ENCODE measurements at regions not wholly inside any gene's neighbourhood (a gene's known extent, or its start where the extent isn't known, plus 50 kb on each side); places are given as distances from the start of the nearest gene placed in this dataset.

DNA sequence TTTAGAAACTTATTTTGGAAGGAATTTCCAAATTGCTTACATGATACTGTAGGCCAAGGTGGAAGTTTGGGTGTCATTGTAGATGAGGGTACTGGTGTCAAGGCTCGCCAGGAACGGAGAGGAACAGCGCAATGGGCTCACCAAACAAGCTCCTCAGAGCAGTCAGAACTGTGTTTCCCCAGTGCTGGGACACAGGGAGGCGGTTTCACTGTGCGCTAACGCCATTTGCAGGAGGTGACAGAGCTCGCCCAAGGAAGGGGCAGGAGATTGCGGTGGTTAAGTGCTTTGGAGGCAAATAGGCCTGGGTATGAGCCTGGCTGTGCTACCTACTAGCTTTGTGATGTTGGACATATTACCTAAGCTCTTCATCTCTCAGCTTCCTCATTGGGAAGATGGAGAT, 57.3 kb downstream of the HHEX start:
- no peak for DNase-seq (ENCODE audit: low read depth)

DNA sequence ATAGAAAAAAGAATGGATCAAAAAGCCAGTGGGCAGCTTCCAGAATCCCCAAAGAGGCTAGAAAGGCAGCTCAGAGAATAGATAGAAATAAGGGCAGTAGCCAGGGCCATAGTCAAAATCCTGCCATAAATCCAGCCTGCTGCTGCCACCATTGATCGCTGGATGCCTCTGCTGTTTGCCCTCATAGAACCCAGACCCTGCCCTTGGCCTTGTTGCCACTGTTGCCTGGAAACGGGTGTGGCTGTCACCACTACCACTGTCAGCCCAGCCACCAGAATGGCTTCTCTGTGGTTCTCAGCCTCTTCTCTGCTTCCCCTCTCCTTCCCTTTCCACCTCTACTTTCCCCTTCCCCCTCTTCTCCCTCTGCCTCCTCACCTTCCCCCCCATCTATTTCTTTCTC, 57.8 kb downstream of the HHEX start:
- DNase-seq (ENCODE audit: low read depth) = no peak

DNA sequence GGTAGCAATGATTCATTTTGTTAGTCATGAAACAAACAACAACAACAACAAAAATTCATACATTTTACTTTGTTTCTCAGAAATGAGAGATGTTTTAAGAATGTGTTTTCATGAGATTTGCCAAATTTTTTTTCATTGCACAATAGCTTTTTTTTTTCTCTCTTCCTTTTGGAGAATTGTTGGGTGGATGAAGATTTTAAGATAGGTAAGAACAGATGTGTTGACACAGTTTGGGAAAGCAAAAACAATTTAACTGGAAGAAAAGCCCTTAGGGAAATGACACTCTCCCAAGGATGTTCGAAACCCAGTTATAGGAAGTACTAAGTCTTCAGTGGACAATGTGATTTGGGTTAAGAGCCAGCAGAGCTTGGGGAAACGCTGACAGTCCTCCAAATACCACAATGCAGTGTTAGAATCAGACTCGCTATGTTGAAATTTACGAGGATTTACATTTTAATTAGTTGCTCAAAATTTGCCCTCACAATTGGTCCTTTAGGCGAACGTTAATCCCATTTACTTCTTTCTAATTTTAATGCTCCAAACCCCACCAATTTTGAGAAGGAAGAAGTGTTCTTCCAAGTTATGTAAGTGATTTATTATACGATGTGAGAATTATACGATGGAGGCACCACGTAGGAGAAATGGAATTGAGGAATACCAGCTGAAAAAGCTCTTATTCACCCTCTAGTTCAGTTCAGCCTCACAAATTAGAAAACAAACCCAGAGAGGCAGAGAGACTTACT, 61.2 kb downstream of the HHEX start:
- DNase-seq (ENCODE audit: low read depth) = peak; percentile 19

GRCh38 chr10:92751534-92751811, 61.7 kb downstream of the HHEX start:
- no peak for DNase-seq (ENCODE audit: low read depth)

DNA sequence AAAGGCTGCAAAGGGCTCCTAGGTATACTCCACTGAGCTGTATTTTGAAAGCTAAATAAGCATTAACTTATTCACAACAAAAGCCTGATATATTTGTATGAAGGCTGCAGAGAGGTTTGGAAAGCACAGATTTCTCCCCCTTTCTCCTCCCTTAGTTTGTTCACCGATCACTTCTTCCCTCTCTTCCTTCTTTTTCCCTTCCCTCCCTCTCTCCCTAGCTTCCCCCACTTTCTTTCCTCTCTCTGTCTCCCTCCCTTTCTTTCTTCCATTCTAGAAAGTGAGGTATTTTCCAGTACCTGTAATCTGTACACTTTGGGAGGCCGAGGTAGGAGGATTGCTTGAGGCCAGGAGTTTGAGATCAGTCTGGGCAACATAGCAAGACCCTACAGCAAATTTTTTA, 62.1 kb downstream of the HHEX start:
- no peak for DNase-seq (ENCODE audit: low read depth)

DNA sequence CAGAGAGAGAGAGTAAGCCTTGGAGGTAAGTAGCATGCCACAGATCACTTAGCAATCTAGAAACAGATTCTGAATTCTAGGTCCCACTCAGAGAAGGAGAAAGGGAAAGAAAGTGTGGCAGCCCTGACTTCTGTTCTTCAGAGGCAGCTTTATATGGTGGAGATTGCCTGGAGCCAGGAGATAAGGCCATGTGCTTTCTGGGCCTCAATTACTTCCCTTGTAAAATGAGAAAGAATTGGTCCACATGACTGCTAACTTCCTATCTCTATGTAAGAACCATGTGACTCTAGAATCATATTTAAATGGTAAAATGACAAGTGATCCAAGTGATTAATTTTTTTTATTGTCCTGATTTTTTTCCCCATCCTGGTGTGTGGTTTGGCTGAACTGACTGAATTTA, 64.1 kb downstream of the HHEX start:
- no peak for DNase-seq (ENCODE audit: low read depth)

GRCh38 chr10:92755725-92756124, 66.0 kb downstream of the HHEX start:
- no peak for DNase-seq (ENCODE audit: low read depth)

- peak; percentile 36 for DNase-seq (ENCODE audit: low read depth)
Observed at GRCh38 chr10:92756201-92757065, 66.7 kb downstream of the HHEX start.

- peak; percentile 92 for DNase-seq (ENCODE audit: low read depth)
Observed at GRCh38 chr10:92757066-92757710, 67.4 kb downstream of the HHEX start.

GRCh38 chr10:92757711-92758104, 68.0 kb downstream of the HHEX start:
- no peak for DNase-seq (ENCODE audit: low read depth)

GRCh38 chr10:92758594-92758993, 68.8 kb downstream of the HHEX start:
- DNase-seq (ENCODE audit: low read depth) = no peak

- peak; percentile 62 for DNase-seq (ENCODE audit: low read depth)
Observed at GRCh38 chr10:92760609-92761008, 70.9 kb downstream of the HHEX start.

- DNase-seq (ENCODE audit: low read depth) = peak; percentile 69
Observed at GRCh38 chr10:92761571-92761970, 71.8 kb downstream of the HHEX start.

DNA sequence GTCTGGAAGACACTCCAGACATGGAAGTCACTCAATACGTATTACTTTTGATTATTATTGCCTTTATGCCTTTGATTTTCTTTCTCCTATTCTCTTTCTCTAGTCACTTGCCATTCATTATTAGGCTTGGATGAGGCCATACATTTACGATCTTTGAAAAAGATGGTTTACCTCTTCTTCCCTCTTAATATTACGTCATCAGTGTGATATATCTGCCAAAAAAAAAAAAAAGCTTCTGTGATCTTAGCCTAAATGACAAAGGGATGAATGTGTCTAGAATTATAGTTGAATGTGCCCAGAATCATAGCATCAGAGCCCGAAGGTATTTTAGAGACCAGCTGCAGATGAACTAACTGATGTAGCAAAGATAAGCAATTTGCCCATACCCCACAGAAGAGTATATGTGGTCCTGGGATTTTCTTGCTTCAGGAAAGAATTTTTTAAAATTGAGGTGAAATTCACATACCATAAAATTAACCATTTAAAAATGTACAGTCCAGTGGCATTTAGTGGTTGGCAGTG, 73.9 kb downstream of the HHEX start:
- no peak for DNase-seq (ENCODE audit: low read depth)

GRCh38 chr10:92766451-92766850, 76.7 kb downstream of the HHEX start:
- no peak for DNase-seq (ENCODE audit: low read depth)

- no peak for DNase-seq (ENCODE audit: low read depth)
Observed at GRCh38 chr10:92768104-92768503, 78.3 kb downstream of the HHEX start.

- DNase-seq (ENCODE audit: low read depth) = no peak
Observed at GRCh38 chr10:92773776-92774175, 74.5 kb upstream of the EXOC6 start.

- no peak for DNase-seq (ENCODE audit: low read depth)
Observed at GRCh38 chr10:92778091-92778490, 70.2 kb upstream of the EXOC6 start.

- no peak for DNase-seq (ENCODE audit: low read depth)
Observed at GRCh38 chr10:92785118-92785517, 63.2 kb upstream of the EXOC6 start.

DNA sequence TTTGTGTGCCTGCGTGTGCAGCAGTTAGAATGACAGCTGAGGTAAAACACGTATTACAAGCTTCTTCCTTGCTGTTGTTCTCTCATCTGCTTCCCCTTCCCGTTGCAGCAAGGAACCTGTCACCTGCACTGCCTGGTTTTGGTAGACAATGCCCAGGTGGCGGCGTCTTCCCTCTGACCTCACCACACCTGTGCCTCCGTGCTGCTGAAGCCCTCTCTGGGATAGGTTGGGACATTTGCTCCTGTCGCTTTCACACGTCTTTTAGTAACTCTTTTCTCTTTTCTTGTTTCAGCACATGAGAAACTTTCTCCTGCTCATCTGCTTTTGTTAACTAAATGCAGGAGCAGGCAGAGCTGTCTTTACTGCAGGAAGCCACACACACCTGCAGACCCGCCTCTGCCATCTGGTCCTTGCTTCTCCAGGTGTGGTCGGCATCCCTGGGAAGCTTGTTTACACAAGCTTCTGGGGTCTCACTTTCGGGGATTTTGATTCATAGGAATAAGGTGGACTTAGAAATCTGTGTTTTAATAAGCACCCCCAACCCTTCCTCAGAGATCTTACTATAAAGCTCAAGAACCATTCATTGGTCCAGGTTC, 60.7 kb upstream of the EXOC6 start:
- DNase-seq (ENCODE audit: low read depth) = no peak

GRCh38 chr10:92789067-92789466, 59.3 kb upstream of the EXOC6 start:
- DNase-seq (ENCODE audit: low read depth) = no peak

DNA sequence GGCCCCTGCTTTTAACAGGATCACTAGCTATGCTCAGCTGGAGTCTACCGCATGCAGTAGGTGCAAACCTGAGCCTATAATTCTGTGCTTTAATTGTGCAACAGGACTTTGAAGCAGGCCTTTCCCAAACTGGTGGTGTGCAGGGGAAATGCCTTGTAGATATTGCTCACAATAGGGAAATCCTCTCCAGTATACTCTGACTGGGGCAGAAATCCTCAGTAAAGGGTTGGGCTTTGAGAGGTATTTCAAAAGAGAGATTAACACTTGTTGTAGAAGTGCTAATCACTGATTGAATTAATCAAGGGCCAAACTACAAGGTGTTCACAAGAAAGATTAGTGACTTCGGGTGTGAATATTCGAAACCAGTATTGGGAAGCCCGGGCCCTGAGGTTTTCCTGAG, 58.5 kb upstream of the EXOC6 start:
- DNase-seq (ENCODE audit: low read depth) = no peak

Data from RPMI7951 (cell line).